Tibial nerve (tissue), 4 donors: ENCODE measurements at regions not wholly inside any gene's neighbourhood (a gene's known extent, or its start where the extent isn't known, plus 50 kb on each side); places are given as distances from the start of the nearest gene placed in this dataset.

Experiments used
- CTCF ChIP-seq, 5 experiments: fragments of 200-600 bp in 3 of 5; fragments of 450-650 bp in 2 of 5; sonication (generic) in 3 of 5; IDR thresholded peaks; one replicate each; pipeline ENCODE4 v1.5.1; 2016 to 2019; ENCODE audit warnings: antibody characterized with exemption in 5 of 5, mild to moderate bottlenecking in 3 of 5, moderate library complexity in 2 of 5
- EP300 ChIP-seq, 2 donors: sonication (generic); formaldehyde crosslinking; IDR thresholded peaks; one replicate each; pipeline ENCODE4 v1.6.1; 2017; ENCODE audit warnings: antibody characterized with exemption in 2 of 2, mild to moderate bottlenecking in 1 of 2
- POLR2A ChIP-seq, 2 donors: fragments of 450-650 bp; IDR thresholded peaks; one replicate each; pipeline ENCODE4 v1.6.1; 2017; ENCODE audit warnings: antibody characterized with exemption in 2 of 2, mild to moderate bottlenecking in 2 of 2, moderate library complexity in 2 of 2

- TF ChIP-seq CTCF (IDR thresholded peaks at IDR 0.05): no peak
- no peak for TF ChIP-seq EP300 (IDR thresholded peaks at IDR 0.05)
- TF ChIP-seq POLR2A (IDR thresholded peaks at IDR 0.05): no peak
Measured at GRCh38 chr12:107373238-107373809, 280.0 kb upstream of the CRY1 start.
